CD8-positive, alpha-beta memory T cell (primary cell): ENCODE measurements at regions not wholly inside any gene's neighbourhood (a gene's known extent, or its start where the extent isn't known, plus 50 kb on each side); places are given as distances from the start of the nearest gene placed in this dataset.

Source experiments
- CTCF ChIA-PET: fragments of 350-600 bp; sonication (Branson Sonifier 250); formaldehyde crosslinking; loops from one replicate; lab custom pipeline; 2021; ENCODE audit warnings: antibody characterized with exemption; lab: Charles Lee
- POLR2A ChIA-PET: fragments of 350-600 bp; sonication (Branson Sonifier 250); formaldehyde crosslinking; loops from one replicate; lab custom pipeline; 2021; ENCODE audit warnings: antibody characterized with exemption; lab: Charles Lee
- DNase-seq, 5 donors: peaks; one replicate each; pipeline versions ENCODE4 v3.0.0 to v3.0.0-alpha.2; 2020 to 2022; ENCODE audit warnings: mixed read lengths in 1 of 5
- H3K27ac ChIP-seq: one replicate; pipeline ENCODE4 v1.7.0; 2013; ENCODE audit warnings: low read depth, mild to moderate bottlenecking, low read length, moderate library complexity
- H3K27me3 ChIP-seq: 2 replicates; pipeline ENCODE4 v1.7.0; 2013; ENCODE audit warnings: low read length, mild to moderate bottlenecking; ENCODE audit not compliant: insufficient read depth, poor library complexity, severe bottlenecking
- H3K36me3 ChIP-seq: 2 replicates; pipeline ENCODE4 v1.7.0; 2013; ENCODE audit warnings: mild to moderate bottlenecking, low read length, moderate library complexity; ENCODE audit not compliant: insufficient read depth
- H3K4me1 ChIP-seq: 2 replicates; pipeline ENCODE4 v1.7.0; 2013; ENCODE audit warnings: mild to moderate bottlenecking, low read length, moderate library complexity; ENCODE audit not compliant: insufficient read depth
- H3K4me3 ChIP-seq: 2 replicates; pipeline ENCODE4 v1.7.0; 2013; ENCODE audit warnings: mild to moderate bottlenecking, low read length
- H3K9me3 ChIP-seq: 2 replicates; pipeline ENCODE4 v1.7.0; 2013; ENCODE audit warnings: mild to moderate bottlenecking, low read length
- H3K27ac Mint-ChIP-seq, 8 donors: one replicate each; pipeline ENCODE4 v1.8.0; 2020 to 2021; ENCODE audit warnings: mixed read lengths in 8 of 8, mild to moderate bottlenecking in 6 of 8, inconsistent platforms in 3 of 8, moderate library complexity in 3 of 8
- H3K27me3 Mint-ChIP-seq, 2 donors: one replicate each; pipeline ENCODE4 v1.8.0; 2020 to 2021; ENCODE audit warnings: mixed read lengths in 2 of 2, mild to moderate bottlenecking in 1 of 2, moderate library complexity in 1 of 2
- H3K36me3 Mint-ChIP-seq, 3 donors: one replicate each; pipeline ENCODE4 v1.8.0; 2020 to 2021; ENCODE audit warnings: mixed read lengths in 3 of 3, inconsistent platforms in 1 of 3, mild to moderate bottlenecking in 1 of 3
- H3K4me1 Mint-ChIP-seq, 3 donors: one replicate each; pipeline ENCODE4 v1.8.0; 2020 to 2021; ENCODE audit warnings: mixed read lengths in 3 of 3, inconsistent platforms in 1 of 3, mild to moderate bottlenecking in 1 of 3
- H3K4me3 Mint-ChIP-seq, 7 donors: one replicate each; pipeline ENCODE4 v1.8.0; 2020 to 2021; ENCODE audit warnings: mixed read lengths in 7 of 7, mild to moderate bottlenecking in 6 of 7, moderate library complexity in 4 of 7, inconsistent platforms in 2 of 7
- H3K9me3 Mint-ChIP-seq, 5 donors: one replicate each; pipeline ENCODE4 v1.8.0; 2020 to 2022; ENCODE audit warnings: mixed read lengths in 5 of 5, mild to moderate bottlenecking in 3 of 5, moderate library complexity in 2 of 5, inconsistent platforms in 1 of 5

DNA sequence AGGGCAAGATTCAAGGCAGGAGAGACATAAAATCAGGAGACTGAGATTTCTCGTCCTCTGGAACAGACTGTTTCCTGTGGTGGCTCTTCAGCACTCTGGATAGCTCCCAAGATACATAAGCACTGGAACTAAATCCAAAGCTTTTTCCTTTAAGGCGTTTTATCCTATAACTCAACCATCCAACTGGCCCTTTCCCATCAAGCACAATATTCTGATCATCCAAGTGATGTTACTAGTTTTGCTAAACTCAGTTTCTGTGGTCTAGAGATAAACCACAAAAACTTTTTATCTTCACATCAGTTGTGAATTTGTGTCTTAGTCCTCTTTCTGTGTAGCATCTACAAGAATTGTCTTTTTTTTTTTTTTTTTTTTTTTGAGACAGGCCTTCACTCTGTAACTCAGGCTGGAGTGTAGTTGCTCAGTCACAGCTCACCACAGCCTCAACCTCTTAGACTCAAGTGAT lies 299.4 kb downstream of the COX7C start:
- Histone ChIP-seq H3K4me3 (no peak overlapping the region), H3K27ac (no peak overlapping the region), H3K36me3 (no peaks in the 10 kb centered on the region), H3K27me3 (no peaks in the 10 kb centered on the region), H3K4me1 (no peaks in the 10 kb centered on the region), H3K9me3 (no peaks in the 10 kb centered on the region)
- Mint-ChIP-seq H3K4me1 (peaks cover 5 to 10% (median 6%) of the 10 kb centered on the region in 3 donors), H3K27ac (no peak overlapping the region), H3K27me3 (no peaks in the 10 kb centered on the region), H3K4me3 (no peak overlapping the region), H3K36me3 (no peaks in the 10 kb centered on the region), H3K9me3 (peaks cover 0 to 2% (median 0%) of the 10 kb centered on the region in 5 donors)
- DNase-seq: peak in 1 of 5 donors; percentile 4
- CTCF ChIA-PET: no interaction called here
- POLR2A ChIA-PET: no interaction called here

DNA sequence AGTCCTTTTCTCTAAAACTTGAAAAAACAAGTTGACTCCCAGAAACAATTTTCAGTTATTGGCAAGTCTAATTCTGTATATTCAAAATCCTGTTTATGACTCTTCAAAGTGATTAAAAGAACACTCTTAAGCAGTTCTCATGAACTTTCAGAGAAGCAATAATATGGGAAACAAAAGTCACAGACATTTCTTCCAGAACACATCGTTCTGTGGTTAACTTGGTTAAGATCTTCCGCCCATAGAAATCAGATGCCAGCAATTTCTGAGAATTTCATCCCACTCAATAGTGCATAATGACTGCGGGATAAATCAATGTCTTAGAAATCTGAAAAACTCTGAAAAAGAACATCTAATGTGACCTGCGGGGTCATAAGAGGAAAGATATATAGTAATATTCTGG lies 300.5 kb downstream of the COX7C start:
- no peaks in the 10 kb centered on the region for H3K27me3 Mint-ChIP-seq
- no peaks in the 10 kb centered on the region for H3K4me1 ChIP-seq
- no peaks in the 10 kb centered on the region for H3K36me3 ChIP-seq
- ChIA-PET POLR2A (no interaction called here), CTCF (no interaction called here)
- no peak overlapping the region for H3K4me3 Mint-ChIP-seq
- H3K9me3 ChIP-seq: no peaks in the 10 kb centered on the region
- no peak for DNase-seq
- peaks cover 5 to 10% (median 6%) of the 10 kb centered on the region in 3 donors for H3K4me1 Mint-ChIP-seq
- H3K27me3 ChIP-seq: no peaks in the 10 kb centered on the region
- no peak overlapping the region for H3K27ac ChIP-seq
- no peak overlapping the region for H3K4me3 ChIP-seq
- no peaks in the 10 kb centered on the region for H3K36me3 Mint-ChIP-seq
- peaks cover 0 to 2% (median 0%) of the 10 kb centered on the region in 5 donors for H3K9me3 Mint-ChIP-seq
- H3K27ac Mint-ChIP-seq: no peak overlapping the region

DNA sequence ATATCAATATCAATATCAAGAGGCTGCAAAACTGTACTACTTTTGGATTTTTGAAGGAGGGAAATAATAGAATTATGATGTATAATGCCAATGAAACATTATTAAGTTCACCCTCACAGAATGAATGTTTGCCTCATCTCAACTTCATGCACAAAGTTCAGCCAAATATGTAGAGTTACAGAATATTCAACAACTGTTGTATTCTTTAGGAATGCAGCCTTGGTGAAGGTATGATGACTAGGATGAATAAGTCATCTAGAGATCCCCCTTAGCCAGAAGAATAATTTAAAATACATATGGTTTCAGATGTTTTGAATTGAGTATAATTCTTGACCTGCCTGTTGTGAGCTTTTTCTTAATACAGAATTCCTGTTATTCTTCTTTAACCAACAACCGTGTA lies 308.3 kb downstream of the COX7C start:
- no peaks in the 10 kb centered on the region for H3K27me3 ChIP-seq
- POLR2A ChIA-PET: no interaction called here
- peaks cover 3 to 39% of the 10 kb centered on the region in 2 donors for H3K27me3 Mint-ChIP-seq
- CTCF ChIA-PET: no interaction called here
- H3K4me3 Mint-ChIP-seq: no peak overlapping the region
- H3K27ac ChIP-seq: no peak overlapping the region
- no peaks in the 10 kb centered on the region for H3K36me3 Mint-ChIP-seq
- no peak overlapping the region for H3K27ac Mint-ChIP-seq
- H3K9me3 Mint-ChIP-seq: no peaks in the 10 kb centered on the region
- H3K4me1 Mint-ChIP-seq: no peaks in the 10 kb centered on the region
- H3K4me1 ChIP-seq: no peaks in the 10 kb centered on the region
- no peaks in the 10 kb centered on the region for H3K36me3 ChIP-seq
- H3K4me3 ChIP-seq: no peak overlapping the region
- H3K9me3 ChIP-seq: no peaks in the 10 kb centered on the region
- no peak for DNase-seq

GRCh38 chr5:86929123-86929766 lies 311.5 kb downstream of the COX7C start:
- no peak overlapping the region for H3K27ac ChIP-seq
- H3K9me3 ChIP-seq: no peaks in the 10 kb centered on the region
- no peak for DNase-seq
- no peak overlapping the region for H3K27ac Mint-ChIP-seq
- H3K36me3 Mint-ChIP-seq: no peaks in the 10 kb centered on the region
- H3K36me3 ChIP-seq: no peaks in the 10 kb centered on the region
- no peak overlapping the region for H3K4me3 Mint-ChIP-seq
- no peaks in the 10 kb centered on the region for H3K9me3 Mint-ChIP-seq
- H3K4me3 ChIP-seq: no peak overlapping the region
- no peaks in the 10 kb centered on the region for H3K4me1 ChIP-seq
- ChIA-PET CTCF (no interaction called here), POLR2A (no interaction called here)
- no peaks in the 10 kb centered on the region for H3K4me1 Mint-ChIP-seq
- no peaks in the 10 kb centered on the region for H3K27me3 ChIP-seq
- peaks cover 2 to 45% of the 10 kb centered on the region in 2 donors for H3K27me3 Mint-ChIP-seq

- no peaks in the 10 kb centered on the region for H3K36me3 Mint-ChIP-seq
- no peak for DNase-seq
- POLR2A ChIA-PET: no interaction called here
- peaks cover 11 to 31% of the 10 kb centered on the region in 2 donors for H3K27me3 Mint-ChIP-seq
- no peaks in the 10 kb centered on the region for H3K4me1 ChIP-seq
- no peaks in the 10 kb centered on the region for H3K36me3 ChIP-seq
- no peak overlapping the region for H3K27ac Mint-ChIP-seq
- no peak overlapping the region for H3K4me3 Mint-ChIP-seq
- no peaks in the 10 kb centered on the region for H3K9me3 ChIP-seq
- H3K27ac ChIP-seq: no peak overlapping the region
- no peaks in the 10 kb centered on the region for H3K9me3 Mint-ChIP-seq
- CTCF ChIA-PET: no interaction called here
- no peak overlapping the region for H3K4me3 ChIP-seq
- H3K27me3 ChIP-seq: no peaks in the 10 kb centered on the region
- H3K4me1 Mint-ChIP-seq: no peaks in the 10 kb centered on the region
Measured at GRCh38 chr5:86951761-86952160, 315.9 kb upstream of the RASA1 start.

DNA sequence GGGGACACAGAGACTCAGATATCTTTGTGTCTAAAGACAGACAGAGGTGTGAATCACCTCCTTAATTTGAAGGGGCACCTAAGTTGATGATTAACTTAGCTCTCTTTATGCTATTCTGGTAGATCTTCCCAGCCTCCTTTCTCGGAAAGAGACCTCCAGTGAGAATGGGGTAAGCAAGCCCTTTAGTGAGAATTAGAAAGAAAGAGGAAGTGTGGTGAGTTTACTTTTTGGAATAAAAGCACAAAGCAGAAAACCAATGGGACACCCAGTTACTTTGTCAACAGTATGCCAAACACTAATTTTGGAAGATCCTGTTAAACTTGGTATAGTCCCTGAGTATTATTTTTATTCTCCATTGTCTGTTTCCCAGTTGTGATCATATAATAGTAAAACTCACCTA lies 302.8 kb upstream of the RASA1 start:
- H3K27ac ChIP-seq: no peak overlapping the region
- Mint-ChIP-seq H3K27ac (no peak overlapping the region), H3K4me1 (no peaks in the 10 kb centered on the region), H3K27me3 (peaks cover 0 to 12% of the 10 kb centered on the region in 2 donors), H3K36me3 (no peaks in the 10 kb centered on the region), H3K9me3 (no peaks in the 10 kb centered on the region), H3K4me3 (no peak overlapping the region)
- no peak for DNase-seq
- POLR2A ChIA-PET: no interaction called here
- H3K4me3 ChIP-seq: no peak overlapping the region
- H3K36me3 ChIP-seq: no peaks in the 10 kb centered on the region
- H3K27me3 ChIP-seq: no peaks in the 10 kb centered on the region
- H3K9me3 ChIP-seq: no peaks in the 10 kb centered on the region
- CTCF ChIA-PET: no interaction called here
- no peaks in the 10 kb centered on the region for H3K4me1 ChIP-seq

DNA sequence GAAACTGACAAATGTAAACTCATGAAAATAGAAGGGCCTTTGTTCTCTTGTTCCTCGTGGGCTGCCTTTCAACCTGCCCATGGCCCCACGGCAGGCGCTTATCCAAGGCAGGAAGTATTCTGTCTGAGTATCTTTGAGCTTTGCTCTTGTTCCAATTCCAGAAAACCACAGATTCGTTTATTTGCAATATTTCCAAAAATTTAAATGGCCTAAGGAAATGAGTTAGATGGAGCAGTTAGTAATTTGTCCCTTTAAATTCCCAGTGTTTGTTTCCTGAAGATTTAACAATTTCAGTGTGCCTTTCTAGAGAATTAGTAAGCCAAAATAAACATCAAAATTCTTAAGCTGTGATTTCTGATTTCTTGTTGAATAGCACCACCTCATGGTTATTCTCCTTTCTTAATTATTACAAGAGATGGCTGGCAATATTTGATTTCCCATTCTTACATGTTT lies 299.4 kb upstream of the RASA1 start:
- Histone ChIP-seq H3K27me3 (no peaks in the 10 kb centered on the region), H3K27ac (no peak overlapping the region), H3K36me3 (no peaks in the 10 kb centered on the region), H3K9me3 (no peaks in the 10 kb centered on the region), H3K4me1 (no peaks in the 10 kb centered on the region), H3K4me3 (no peak overlapping the region)
- CTCF ChIA-PET: interaction anchor here (0.8 to 1.1 kb wide), 2 partner anchors 88 to 432 kb away, joined by 3 read pairs; no protein-coding TSS in a partner anchor
- peak in 1 of 5 donors; percentile 10 for DNase-seq
- POLR2A ChIA-PET: interaction anchor here (0.6 kb wide), 1 partner anchor 373 kb away, joined by 4 read pairs; no protein-coding TSS in a partner anchor
- H3K4me1 Mint-ChIP-seq: peaks cover 2 to 9% (median 9%) of the 10 kb centered on the region in 3 donors
- H3K36me3 Mint-ChIP-seq: no peaks in the 10 kb centered on the region
- H3K27ac Mint-ChIP-seq: no peak overlapping the region
- no peak overlapping the region for H3K4me3 Mint-ChIP-seq
- H3K27me3 Mint-ChIP-seq: peaks cover 11 to 13% of the 10 kb centered on the region in 2 donors
- no peaks in the 10 kb centered on the region for H3K9me3 Mint-ChIP-seq

DNA sequence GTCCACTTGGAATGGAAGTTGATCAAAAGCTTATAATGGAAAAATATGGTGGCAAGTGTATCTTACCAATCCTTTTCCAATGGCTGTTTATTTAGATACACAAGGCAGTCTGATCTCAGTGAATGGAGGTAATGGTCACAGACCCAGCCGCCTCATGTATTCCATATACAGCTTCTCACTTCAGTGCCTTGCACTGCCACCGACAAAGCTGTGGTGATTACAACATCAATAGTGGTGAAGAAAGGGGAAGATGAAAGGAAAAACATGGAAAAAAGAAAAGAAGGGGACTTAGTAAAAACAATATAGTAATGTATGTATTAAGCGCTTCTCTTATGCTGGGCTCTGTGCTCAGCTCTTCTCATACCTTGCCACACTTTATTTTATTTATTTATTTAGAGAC lies 297.3 kb upstream of the RASA1 start:
- no peak overlapping the region for H3K4me3 Mint-ChIP-seq
- POLR2A ChIA-PET: no interaction called here
- Histone ChIP-seq H3K9me3 (no peaks in the 10 kb centered on the region), H3K27me3 (no peaks in the 10 kb centered on the region), H3K27ac (no peak overlapping the region), H3K4me1 (no peaks in the 10 kb centered on the region), H3K4me3 (no peak overlapping the region), H3K36me3 (no peaks in the 10 kb centered on the region)
- no peaks in the 10 kb centered on the region for H3K9me3 Mint-ChIP-seq
- no peak for DNase-seq
- CTCF ChIA-PET: interaction anchor here (1.2 to 1.4 kb wide), 2 partner anchors 43 to 429 kb away, joined by 3 to 7 read pairs; no protein-coding TSS in a partner anchor
- no peaks in the 10 kb centered on the region for H3K36me3 Mint-ChIP-seq
- peaks cover 10 to 18% of the 10 kb centered on the region in 2 donors for H3K27me3 Mint-ChIP-seq
- H3K4me1 Mint-ChIP-seq: peaks cover 2 to 9% (median 9%) of the 10 kb centered on the region in 3 donors
- no peak overlapping the region for H3K27ac Mint-ChIP-seq
